Left lobe of liver (tissue), 2 donors: ENCODE measurements at regions not wholly inside any gene's neighbourhood (a gene's known extent, or its start where the extent isn't known, plus 50 kb on each side); places are given as distances from the start of the nearest gene placed in this dataset.

Experiments
- ATAC-seq: fragments of 200-7000 bp; cut with Tn5 transposase; one replicate; pipeline ENCODE4 v1.9.1; 2020; ENCODE audit warnings: mild to moderate bottlenecking, moderate library complexity
- DNase-seq: peaks from one replicate; pipeline ENCODE4 v3.0.0-alpha.2; 2020; ENCODE audit warnings: low spot score
- donor health status: DM: no; HTN: no; CAD: no; lungs with moderate emphysema.
- donor health status: DM: no; HTN: yes; CAD: no.

DNA sequence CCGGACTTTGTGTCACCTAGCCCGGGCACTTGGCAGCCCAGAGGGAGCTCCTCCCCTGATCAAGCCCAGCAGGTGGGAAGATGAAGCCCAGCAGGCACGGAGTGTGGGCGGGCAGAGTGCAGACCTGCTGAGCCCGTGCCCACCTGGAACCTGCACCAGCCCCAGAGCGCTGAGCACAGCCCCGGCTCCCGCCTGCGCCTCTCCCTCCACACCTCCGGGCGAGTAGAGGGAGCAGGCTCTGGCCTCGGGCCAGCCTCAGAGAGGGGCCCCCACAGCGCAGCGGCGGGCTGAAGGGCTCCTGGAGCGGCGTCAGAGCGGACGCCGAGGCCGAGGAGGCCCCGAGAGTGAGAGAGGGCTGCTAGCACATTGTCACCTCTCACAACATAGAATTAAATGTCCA, 257.7 kb downstream of the VGLL3 start:
- no peak for ATAC-seq
- no peak for DNase-seq

DNA sequence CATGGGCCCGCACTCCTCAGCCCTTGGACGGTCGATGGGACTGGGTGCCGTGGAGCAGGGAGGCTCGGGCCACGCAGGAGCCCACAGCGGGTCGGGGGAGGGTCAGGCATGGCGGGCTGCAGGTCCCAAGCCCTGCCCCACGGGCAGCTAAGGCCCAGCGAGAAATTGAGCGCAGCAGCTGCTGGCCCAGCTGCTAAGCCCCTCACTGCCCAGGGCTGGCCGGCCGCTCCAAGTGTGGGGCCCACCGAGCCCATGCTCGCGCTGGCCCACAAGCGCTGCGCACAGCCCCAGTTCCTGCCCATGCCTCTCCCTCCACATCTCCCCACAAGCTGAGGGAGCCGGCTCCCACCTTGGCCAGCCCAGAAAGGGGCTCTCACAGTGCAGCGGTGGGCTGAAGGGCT, 259.4 kb downstream of the VGLL3 start:
- ATAC-seq (no peak), DNase-seq (no peak)

DNA sequence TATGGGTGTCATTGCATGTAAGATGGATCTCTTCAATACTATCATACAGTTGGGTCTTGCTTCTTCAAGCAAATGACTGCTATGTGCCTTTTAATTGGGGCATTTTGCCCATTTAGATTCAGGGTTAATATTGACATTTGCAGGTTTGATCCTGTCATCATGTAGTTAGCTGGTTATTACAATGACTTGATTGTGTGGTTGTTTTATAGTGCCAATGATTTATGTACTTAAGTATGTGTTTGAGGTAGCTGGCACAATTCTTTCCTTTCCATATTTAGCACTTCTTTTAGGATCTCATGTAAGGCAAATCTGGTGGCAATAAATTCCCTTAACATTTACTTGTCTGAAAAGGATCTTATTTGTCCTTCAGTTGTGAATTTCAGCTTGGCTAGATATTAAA, 267.5 kb downstream of the VGLL3 start:
- no peak for ATAC-seq

DNA sequence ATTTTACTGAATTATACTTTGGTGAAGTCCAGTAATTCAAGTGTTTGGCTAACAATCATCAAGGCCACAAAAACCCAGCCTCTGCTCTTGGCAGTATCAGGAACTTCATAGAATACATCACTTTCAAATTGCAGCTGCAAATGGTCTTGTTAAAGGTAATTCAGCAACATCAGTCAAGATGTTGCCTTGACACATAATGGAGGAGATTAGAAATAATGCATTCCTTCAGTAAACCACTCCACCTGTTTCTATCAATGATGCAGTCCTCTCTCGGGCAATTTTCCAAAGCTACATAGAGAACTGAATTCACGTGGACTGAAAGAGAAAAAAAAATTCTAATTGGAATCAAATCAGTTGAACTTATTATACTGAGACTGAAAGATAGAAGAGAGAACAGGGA, 279.3 kb downstream of the VGLL3 start:
- no peak for ATAC-seq
- DNase-seq = no peak

More for the DNA sequence above, 267.5 kb downstream of the VGLL3 start:
- no peak for DNase-seq

DNA sequence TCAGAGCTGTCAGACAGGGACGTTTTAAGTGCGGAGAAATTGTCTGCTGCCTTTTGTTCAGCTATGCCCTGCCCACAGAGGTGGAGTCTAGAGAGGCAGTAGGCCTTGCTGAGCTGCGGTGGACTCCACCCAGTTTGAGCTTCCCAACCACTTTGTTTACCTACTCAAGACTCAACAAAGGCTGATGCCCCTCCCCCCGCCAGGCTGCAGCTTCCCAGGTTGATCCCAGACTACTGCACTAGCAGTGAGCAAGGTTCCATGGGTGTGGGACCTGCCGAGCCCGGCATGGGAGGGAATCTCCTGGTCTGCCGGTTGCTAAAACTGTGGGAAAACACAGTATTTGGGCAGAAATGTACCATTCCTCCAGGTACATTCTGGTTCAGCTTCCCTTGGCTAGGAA, 282.1 kb downstream of the VGLL3 start:
- DNase-seq (no peak), ATAC-seq (no peak)

DNA sequence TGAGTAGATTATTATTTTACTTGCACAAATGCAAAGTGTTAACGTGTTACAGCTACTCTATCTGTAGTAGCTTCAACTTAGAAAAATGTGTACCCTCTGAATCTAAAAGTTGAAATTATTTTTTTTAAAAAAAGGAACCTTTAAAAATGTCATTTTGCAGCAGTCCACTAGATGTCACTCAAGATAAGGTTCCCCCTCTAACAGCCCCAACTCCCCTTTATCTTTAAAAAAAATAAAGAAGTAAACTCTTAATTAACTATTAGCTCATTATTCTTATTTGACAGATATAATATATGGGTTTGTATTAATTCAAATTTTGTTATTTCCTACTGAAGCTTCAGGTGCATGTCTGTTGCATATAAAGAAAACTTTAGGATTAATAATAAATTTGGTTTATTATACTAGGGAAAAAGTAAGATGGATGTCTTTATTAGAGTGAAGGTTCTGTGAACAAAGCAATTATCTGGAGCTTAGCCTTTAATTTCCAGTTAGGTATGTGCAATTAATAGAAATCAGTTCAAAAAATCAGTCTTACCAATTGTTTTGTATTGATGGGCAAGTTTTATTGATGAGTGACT, 288.5 kb downstream of the VGLL3 start:
- no peak for DNase-seq
- ATAC-seq = no peak

DNA sequence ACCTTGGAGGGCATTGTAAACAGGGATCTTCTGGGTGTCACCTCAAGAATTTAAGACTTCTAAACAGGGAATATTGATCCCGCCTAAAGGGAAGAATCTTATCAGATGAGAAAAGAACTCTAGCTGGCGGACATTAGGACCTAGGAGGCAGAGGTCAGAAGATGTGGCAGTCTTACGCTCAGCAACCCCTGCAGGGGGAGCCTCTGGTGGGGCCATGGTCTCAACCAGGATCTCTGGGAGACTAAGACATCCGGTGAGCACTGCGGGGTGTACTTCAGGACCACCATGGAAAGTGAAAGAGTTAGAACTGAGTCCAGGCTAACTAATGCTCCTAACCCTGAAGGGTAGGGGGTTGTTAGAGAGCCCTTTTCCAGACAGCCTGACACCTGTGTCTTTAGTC, 295.2 kb downstream of the VGLL3 start:
- ATAC-seq (no peak), DNase-seq (no peak)

DNA sequence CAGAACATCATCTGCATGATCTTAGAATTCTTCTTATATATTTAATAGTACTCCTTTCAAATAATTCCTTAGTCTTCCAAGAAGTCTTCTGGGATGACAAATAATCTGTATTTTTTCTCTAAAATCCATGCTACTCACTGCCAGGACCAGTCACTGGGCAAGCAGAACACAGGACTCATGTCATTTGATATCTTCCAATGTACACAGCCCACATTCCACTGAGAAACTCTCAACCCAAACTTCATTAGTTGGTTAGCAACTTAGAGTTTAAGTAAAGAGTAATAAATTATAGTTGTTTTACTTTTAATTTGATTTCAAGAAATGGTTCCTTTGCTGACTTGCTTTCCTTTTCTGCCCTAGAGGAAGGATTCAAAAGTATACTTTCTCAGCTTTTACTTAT, 317.0 kb downstream of the VGLL3 start:
- no peak for DNase-seq
- no peak for ATAC-seq

DNA sequence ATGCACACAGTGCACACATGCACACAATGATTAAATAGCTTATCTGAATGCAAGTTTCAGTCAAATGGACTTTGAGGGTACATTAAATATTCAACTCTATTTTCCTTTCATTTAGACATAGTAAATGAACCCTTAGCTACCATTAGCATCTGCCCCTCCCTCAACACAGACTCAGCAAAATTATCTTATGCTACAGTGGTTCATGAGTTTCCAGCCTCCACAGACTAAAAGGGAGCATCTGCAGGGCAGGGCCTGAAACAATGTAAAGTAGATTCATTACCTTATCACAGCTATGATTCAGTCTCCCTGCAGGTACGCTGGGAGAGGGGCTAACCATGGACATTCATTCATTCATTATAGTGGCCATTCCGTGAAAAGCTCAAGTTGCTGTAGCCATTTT, 329.1 kb downstream of the VGLL3 start:
- ATAC-seq (no peak), DNase-seq (no peak)

DNA sequence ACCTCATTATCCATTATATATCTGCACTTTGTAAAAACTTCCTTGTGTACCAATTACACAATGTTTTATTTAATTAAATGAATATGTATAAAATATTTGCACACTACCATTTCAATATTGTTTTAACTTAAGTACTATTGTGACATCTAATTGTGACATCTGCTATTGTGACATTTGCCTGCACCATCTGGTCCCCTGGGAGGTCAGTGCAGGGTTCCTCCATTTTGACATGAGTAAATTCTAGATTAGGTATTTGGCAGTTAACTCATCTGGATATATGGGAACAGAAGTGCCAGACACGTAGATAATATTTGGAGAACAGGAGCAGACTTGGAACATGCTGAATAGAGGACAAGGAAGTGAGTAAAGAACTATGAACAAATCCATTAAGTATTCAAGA, 332.1 kb downstream of the VGLL3 start:
- ATAC-seq = no peak

DNA sequence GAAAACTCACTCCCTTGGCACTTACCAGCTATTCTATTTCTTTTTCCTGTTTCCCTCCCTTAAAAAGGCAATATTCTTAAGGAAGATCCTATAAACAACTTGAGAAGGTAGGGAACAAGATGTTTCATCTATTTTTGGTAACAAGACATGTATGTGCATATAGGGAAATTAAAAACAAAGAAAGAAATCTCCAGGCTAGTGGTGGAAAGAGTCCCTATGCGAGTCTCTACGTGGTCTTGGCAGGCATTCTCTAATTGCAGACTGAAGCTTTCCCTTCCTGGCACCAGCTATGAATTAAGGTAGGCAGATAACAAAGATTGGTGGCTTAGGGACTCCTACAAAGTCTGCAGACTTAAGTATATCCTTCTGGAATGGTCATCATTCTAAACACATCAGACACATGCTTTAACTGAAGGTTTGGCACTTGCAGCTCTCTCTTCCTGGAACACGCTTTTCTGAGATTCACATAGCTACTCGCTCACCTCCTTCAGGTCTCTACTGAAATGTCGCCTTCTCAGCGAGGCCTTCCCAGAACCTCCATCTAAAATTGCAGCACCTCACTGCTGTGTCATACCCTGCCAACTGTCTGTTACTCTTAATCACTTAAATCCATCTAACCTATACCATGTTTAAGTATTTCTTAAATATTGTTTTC, 336.0 kb downstream of the VGLL3 start:
- no peak for DNase-seq
- ATAC-seq = no peak

More for the DNA sequence above, 332.1 kb downstream of the VGLL3 start:
- no peak for DNase-seq

DNA sequence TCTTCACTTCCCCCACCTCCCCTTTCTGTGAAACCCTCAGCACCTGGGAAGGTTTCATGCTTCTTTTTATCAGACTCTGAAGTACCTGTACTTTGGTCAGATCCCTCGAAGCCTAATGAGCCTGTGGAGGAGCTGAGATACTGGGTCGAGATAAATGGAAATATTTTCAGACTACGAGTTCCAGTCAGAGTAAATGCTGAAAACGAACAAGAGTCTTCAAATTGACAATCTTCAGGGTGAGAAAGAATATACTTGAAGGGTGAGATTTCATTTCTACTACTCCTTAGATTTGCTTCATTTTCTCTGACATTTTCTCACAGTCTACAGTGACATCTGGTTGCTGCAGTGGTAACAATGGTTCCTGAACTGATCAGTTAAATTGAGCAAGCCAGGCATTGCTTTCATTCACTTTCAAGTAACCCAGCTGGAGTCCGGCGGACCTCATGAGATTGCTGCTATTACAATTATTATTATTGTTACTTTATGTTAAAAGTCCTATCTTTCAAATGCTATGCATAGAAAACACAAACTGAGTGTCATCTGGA, 337.2 kb downstream of the VGLL3 start:
- ATAC-seq (no peak), DNase-seq (no peak)

DNA sequence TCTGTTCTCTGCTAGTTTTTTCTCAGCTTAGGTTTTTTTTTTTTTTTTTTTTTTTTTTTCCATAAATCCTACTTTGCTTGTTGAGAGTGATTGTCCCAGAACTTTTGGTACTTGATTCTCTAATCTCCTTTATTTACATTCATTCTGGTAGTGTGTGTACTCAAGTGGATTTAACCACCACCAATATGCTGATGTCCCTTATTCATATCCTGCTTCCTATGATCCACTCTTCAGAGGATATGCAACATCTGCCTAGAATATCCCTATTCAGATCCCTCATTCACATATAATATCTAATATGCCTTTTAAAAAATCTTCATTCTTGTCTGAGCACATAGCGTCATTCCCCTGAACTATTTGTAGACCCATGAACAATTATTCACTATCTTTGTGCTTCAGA, 342.9 kb downstream of the VGLL3 start:
- no peak for ATAC-seq

DNA sequence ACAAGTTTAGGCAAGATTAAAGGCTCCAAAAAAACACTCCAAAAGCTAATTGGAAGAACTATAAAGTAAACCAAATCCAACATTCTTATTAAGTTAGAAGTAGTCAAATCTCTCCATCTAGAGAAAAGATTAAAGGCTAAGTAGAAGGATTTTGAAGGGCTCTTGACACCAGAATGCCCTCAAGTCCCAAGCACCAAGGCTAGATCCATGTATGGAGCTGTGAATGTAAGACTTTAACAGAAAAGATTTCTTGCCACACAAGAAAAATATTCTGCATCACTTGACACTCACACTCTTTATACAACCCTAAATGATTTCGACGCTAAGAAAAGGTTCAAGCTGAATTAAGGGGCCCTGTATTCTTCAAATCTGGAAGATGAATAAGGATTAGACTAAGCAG, 345.2 kb downstream of the VGLL3 start:
- DNase-seq = no peak

More for the DNA sequence above, 342.9 kb downstream of the VGLL3 start:
- no peak for DNase-seq

DNA sequence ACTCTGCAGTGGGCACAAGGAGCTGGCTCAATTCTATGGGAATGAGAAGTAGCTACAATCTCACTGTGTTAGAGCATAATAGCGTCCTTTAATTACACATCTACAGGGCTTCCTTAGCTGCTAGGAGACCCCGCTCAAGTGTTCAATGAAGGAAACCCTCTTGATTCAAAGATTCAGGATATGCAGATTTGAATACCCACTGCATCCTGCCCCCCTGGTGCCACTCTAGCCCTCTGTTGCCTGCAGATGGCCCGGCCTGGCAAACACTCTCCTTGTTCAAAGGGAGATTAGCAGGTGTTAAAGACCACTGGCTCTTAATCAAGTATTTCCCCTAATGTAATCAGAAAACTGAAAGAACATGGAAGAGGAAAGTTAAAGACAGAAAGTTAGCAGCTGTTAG, 356.6 kb downstream of the VGLL3 start:
- ATAC-seq (no peak), DNase-seq (no peak)

More for the DNA sequence above, 345.2 kb downstream of the VGLL3 start:
- no peak for ATAC-seq

DNA sequence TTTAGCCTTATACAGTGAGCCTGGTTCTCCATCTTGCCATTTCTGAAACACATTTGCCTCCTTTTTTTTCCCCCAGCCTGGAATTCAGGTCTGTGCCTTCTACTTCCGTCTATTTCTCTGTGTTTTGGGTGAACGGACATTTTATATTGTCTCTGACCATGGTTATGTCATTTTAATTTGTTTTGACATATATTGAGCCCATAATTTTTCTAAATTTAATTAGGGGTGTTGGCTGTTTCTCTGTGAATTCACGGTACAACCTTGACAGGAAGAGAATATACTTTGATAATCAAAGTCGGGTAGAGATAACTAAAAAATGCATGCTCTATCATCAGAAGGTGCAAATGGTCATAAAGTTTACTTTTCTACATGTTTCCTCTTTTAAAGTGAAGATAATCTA, 361.4 kb downstream of the VGLL3 start:
- DNase-seq (no peak), ATAC-seq (no peak)

DNA sequence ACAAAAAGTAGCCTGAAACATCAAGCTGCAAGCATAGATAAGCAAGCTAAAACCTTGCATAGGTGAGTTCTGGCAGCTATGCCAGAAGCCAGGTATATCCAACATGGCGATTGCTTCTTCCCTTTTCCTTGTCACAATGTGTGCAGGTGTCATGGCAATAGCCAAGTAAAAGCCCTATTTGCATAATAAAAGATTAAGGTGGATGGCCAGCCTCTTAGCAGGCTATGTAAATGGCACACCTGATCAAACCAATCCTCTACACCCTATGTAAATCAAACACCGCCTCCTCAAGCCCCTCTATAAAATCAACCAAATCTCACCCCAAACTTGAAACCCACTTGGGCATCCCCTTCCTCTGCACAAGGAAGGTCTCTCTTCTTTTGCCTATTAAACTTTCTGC, 366.8 kb downstream of the VGLL3 start:
- DNase-seq (no peak), ATAC-seq (no peak)

DNA sequence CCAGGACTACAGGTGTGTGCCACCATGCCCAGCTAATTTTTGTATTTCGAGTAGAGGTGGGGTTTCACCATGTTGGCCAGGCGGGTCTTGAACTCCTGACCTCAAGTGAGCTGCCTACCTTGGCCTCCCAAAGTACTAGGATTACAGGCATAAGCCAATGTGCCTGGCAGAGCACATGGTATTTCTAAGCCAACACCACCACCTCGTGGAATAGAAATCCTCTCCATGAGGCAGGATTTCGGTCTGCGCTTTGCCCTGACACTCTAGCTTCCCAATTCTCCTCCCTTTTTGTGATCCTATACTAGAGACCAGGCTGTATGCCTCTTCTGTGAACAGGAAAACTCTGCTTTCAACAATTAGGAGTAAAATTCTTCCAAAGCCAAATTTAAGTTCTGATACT, 372.2 kb downstream of the VGLL3 start:
- ATAC-seq = no peak

DNA sequence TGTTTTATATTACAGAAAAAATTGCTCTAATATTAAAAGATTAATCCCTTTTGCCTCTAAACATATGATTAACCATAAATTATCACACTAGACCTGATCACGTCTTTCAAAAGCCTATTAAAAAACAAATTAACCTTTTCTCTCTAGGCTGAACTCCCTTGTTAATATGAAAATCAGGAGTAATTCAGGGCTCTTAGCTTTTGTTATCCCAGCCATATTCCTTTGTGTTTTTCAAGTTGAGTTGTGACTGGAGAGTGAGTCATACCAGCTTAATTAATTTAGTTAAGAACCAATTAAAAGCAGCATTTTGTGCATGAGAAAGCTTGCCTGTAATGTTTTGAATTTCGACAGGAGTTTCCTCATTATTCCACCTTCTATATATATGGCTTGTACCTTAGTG, 385.8 kb downstream of the VGLL3 start:
- no peak for DNase-seq
- ATAC-seq = no peak

More for the DNA sequence above, 372.2 kb downstream of the VGLL3 start:
- DNase-seq = no peak

DNA sequence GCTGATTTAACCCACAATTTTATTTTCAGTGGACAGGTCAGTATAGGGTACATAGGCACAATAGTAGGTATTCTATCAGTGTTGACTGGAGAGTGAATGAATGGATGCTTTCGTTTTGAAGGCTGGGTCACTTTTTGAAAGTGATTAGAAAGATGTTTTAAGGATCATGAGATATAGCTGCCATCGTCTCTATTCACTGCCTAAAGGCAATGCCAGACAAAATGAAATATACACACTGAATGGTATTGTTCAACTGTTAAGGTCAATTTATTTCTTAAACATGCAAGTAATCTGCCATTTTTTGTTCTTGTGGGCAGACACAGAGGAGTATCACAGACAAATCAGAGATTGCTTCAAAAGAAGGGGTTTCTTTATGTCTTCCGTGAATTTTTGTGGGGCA, 395.3 kb downstream of the VGLL3 start:
- DNase-seq (no peak), ATAC-seq (no peak)

DNA sequence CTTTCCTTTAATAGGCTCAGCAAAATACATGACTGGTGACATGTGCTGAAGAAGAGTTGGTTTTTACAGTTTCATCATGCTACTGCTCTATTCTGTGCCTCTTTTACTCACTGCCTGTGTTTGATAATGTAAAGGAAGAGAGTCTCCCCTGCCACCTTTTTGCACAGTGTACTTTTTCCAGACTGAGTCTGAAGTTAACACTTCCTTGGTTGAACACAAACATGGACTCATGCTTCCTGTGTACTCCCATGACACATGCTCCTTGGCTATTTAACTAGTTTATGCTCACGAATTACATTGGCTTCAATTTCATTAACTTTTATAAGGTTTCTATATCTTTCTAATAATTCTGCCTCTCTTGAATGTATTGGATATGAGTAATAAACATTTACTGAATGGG, 396.1 kb downstream of the VGLL3 start:
- no peak for DNase-seq
- no peak for ATAC-seq

DNA sequence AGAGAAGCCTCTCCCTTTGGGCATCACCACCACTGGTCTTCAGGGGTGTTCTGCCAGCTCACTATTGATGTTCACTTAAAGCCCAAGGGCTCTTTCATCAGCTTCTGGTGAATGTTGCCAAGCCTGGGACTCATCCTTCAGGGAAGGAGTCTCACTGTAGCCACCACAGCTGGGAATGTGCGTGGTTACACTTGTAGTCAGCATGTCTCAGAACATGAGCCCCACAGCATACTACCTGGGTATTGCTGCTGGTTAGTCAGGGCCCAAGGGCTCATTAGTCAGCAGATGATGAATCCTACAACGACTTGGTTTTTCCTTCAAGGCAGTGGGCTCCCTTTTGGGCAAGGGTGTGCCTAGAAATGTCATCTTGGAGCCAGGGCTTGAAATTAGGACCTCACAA, 412.9 kb downstream of the VGLL3 start:
- DNase-seq = no peak
- no peak for ATAC-seq
